ENCODE measurements at regions not wholly inside any gene's neighbourhood (a gene's known extent, or its start where the extent isn't known, plus 50 kb on each side); places are given as distances from the start of the nearest gene placed in this dataset.

DNA sequence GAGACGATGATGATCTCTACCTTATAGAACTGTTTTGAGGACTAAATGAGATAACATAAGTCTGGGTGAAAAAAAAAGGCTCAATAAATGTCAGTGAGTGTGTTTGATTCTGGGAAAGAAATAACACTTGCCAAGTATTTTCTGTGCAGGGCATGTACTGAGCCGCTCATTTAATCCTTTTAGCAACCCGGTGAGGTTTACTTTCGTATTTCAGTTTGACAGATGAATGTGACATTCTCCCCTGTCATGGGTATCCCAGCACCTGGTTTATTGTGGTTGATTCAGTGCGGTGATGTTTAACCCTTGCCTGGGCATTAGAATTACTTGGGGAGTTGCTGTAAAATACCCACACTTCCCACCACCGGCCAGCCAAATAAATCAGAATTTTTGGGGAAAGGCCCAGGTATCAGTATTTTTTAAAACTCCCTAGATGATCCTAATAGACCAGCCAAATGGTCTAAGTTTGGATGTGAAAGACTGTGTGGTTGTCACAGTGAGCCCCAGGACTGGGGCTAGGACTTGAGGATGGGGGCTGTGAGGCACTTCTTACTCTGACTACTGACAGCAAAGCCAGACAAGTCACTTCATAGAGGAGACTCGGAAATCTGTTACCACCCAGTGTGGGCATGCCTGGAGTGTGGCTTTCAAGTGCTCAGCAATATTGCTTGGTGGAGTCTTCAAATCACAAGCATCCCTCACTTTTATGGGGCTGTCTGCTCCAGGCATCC is 100.2 kb upstream of the KCNG1 start:
- H3K27me3 ChIP-seq (replicated peaks; ENCODE audit: insufficient read depth) = no peaks in the 10 kb centered on the region
- TF ChIP-seq, protein P1, sequence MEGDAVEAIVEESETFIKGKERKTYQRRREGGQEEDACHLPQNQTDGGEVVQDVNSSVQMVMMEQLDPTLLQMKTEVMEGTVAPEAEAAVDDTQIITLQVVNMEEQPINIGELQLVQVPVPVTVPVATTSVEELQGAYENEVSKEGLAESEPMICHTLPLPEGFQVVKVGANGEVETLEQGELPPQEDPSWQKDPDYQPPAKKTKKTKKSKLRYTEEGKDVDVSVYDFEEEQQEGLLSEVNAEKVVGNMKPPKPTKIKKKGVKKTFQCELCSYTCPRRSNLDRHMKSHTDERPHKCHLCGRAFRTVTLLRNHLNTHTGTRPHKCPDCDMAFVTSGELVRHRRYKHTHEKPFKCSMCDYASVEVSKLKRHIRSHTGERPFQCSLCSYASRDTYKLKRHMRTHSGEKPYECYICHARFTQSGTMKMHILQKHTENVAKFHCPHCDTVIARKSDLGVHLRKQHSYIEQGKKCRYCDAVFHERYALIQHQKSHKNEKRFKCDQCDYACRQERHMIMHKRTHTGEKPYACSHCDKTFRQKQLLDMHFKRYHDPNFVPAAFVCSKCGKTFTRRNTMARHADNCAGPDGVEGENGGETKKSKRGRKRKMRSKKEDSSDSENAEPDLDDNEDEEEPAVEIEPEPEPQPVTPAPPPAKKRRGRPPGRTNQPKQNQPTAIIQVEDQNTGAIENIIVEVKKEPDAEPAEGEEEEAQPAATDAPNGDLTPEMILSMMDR (IDR thresholded peaks at IDR 0.05) = no peak
- peak; percentile 53 for TF ChIP-seq POLR2AphosphoS5 (IDR thresholded peaks at IDR 0.05)
- WGBS = 20% methylated on average over 7 of the region's 7 CpGs
- peak; percentile 29 for DNase-seq (ENCODE audit: low spot score)
- H3K36me3 ChIP-seq = no peaks in the 10 kb centered on the region
- peaks cover 7% of the 10 kb centered on the region for H3K4me1 ChIP-seq (replicated peaks)
- no peaks in the 10 kb centered on the region for H3K9me3 ChIP-seq
- intact Hi-C loops (cut with DNase I) = no loop called here
- H3K27ac ChIP-seq = peak overlapping the region in 1 of 2 donors; percentile 22
- H3K4me3 ChIP-seq = no peak overlapping the region

DNA sequence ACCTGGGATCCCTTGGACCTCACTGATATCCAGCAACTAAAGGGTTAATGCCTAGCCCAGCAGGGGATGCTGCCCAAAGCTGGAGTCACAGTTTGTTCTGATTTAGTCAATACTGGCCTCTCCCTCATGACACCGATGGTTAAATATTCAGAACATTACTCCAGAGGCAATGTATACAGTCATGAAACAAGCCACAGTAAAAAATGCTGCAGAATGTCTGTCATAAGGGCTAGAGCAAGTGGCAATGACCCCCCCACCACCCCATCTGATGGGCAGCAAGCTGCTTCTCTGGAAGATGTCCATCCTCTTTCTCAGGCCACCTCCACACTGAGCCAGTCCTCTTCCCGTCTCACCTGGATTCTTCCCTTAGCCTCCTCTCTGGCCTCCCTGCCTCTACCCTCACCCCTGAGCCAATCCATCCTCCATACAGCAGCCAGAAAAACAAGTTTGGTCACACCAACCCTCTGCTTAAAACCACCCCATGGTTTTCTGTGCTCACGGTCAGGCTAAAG is 99.0 kb upstream of the KCNG1 start:
- DNase-seq (ENCODE audit: low spot score) = peak; percentile 33
- H3K27ac ChIP-seq = peak overlapping the region in 1 of 2 donors; percentile 22
- H3K27me3 ChIP-seq (replicated peaks; ENCODE audit: insufficient read depth) = no peaks in the 10 kb centered on the region
- H3K4me3 ChIP-seq = no peak overlapping the region
- H3K36me3 ChIP-seq = no peaks in the 10 kb centered on the region
- no peaks in the 10 kb centered on the region for H3K9me3 ChIP-seq
- peaks cover 7% of the 10 kb centered on the region for H3K4me1 ChIP-seq (replicated peaks)
- 27% methylated on average over 3 of the region's 3 CpGs for WGBS
- TF ChIP-seq POLR2AphosphoS5 (IDR thresholded peaks at IDR 0.05) = no peak
- no peak for TF ChIP-seq POLR2A (IDR thresholded peaks at IDR 0.05)
- TF ChIP-seq, protein P1 (IDR thresholded peaks at IDR 0.05) = no peak
- intact Hi-C loops (cut with DNase I) = no loop called here

DNA sequence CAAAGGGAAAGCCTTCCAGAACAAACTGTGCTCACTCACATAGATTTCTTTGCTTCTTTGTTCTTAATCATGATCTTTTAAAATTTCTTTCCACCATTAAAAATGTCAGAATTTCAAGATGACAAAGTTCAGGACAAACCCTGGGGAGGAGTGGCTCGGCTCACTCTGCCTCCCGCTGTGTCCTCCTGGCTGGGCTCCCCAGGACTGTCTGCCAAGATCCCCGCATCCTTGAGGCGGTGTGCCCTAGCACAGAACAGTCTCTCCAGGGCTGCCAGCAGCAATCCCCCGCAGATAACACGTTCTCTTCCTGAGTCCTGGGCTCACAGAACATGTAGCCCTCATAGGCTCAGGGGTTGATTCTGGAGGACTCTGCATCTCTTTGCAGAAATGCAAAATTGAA is 98.4 kb upstream of the KCNG1 start:
- Histone ChIP-seq H3K36me3 (no peaks in the 10 kb centered on the region), H3K27me3 (replicated peaks; ENCODE audit: insufficient read depth) (no peaks in the 10 kb centered on the region), H3K4me1 (replicated peaks) (peaks cover 7% of the 10 kb centered on the region), H3K9me3 (no peaks in the 10 kb centered on the region), H3K27ac (peak overlapping the region in 1 of 2 donors; percentile 1), H3K4me3 (no peak overlapping the region)
- 9% methylated on average over 6 of the region's 6 CpGs for WGBS
- DNase-seq (ENCODE audit: low spot score) = no peak
- intact Hi-C loops (cut with DNase I) = no loop called here
- TF ChIP-seq POLR2AphosphoS5 (IDR thresholded peaks at IDR 0.05) (peak; percentile 11), POLR2A (IDR thresholded peaks at IDR 0.05) (no peak)

DNA sequence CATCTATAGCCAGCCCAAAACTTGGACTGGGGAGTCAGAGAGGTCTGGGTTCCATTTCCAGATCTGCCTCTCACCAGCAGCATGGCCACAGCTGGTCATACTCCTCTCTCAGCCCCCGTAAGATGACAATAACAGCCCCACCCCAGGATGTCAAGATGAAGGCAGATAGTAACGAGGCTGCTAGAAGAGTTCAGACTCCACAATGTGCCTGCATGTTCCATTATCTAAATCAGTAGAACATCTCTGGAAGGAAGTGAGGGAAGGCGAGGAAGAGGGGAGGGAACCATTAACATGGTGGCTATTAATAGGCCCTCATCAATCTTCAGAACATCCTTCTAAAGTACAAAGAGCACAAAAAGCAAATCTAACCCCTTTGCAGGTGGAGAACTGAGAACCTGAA is 98.0 kb upstream of the KCNG1 start:
- TF ChIP-seq POLR2A (IDR thresholded peaks at IDR 0.05) = no peak
- Histone ChIP-seq H3K9me3 (no peaks in the 10 kb centered on the region), H3K4me3 (no peak overlapping the region), H3K36me3 (no peaks in the 10 kb centered on the region), H3K27ac (peak overlapping the region in 1 of 2 donors; percentile 1), H3K4me1 (replicated peaks) (peaks cover 7% of the 10 kb centered on the region), H3K27me3 (replicated peaks; ENCODE audit: insufficient read depth) (no peaks in the 10 kb centered on the region)
- 5% methylated on average over 3 of the region's 3 CpGs for WGBS
- intact Hi-C loops (cut with DNase I) = no loop called here
- no peak for DNase-seq (ENCODE audit: low spot score)

DNA sequence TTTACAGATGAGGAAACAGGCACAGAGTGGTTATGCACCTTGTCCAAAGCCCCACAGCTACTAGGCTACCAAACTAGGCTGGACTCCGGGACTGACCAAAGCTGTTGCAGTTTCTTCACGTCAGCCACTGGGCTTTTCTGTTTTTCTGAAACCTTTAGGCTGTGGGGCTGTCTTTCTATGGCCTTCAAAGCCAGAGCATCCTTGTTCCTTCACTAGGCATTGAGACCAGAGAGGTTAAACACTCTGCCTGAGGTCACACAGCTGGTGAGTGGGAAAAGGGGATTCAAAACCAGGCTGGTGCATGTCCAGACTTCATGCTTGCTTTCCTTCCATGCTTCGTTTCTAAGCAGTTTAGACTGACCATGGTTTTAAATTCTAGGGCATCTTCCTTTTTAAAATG is 97.5 kb upstream of the KCNG1 start:
- intact Hi-C loops (cut with DNase I) = no loop called here
- TF ChIP-seq POLR2A (IDR thresholded peaks at IDR 0.05) = no peak
- TF ChIP-seq POLR2AphosphoS5 (IDR thresholded peaks at IDR 0.05) = no peak
- TF ChIP-seq, protein P1 (IDR thresholded peaks at IDR 0.05) = no peak
- H3K9me3 ChIP-seq = no peaks in the 10 kb centered on the region
- peaks cover 7% of the 10 kb centered on the region for H3K4me1 ChIP-seq (replicated peaks)
- no peaks in the 10 kb centered on the region for H3K27me3 ChIP-seq (replicated peaks; ENCODE audit: insufficient read depth)
- H3K4me3 ChIP-seq = no peak overlapping the region
- WGBS = 69% methylated on average over 3 of the region's 3 CpGs
- H3K27ac ChIP-seq = peak overlapping the region in 1 of 2 donors; percentile 1
- H3K36me3 ChIP-seq = no peaks in the 10 kb centered on the region
- DNase-seq (ENCODE audit: low spot score) = no peak

DNA sequence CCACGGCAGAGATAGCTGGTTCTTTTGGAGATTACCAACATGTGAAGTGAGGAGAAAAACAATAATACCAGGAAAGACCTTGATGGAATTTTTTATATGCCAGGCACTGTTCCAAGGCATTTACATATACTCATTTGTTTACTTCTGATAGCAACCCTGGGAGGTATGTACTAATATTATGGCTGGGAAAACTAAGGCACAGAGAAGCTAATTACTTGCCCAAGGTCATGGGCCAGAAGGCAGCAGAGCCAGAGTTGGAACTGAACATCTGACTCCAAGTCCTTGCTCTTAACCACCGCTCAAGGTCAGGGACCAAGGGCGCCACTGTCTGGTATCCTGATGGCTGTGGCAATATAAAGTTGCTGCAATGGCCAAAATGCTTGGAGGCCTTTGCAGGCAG is 97.0 kb upstream of the KCNG1 start:
- TF ChIP-seq POLR2A (IDR thresholded peaks at IDR 0.05) = no peak
- TF ChIP-seq, protein P1 (IDR thresholded peaks at IDR 0.05) = no peak
- no peak for TF ChIP-seq POLR2AphosphoS5 (IDR thresholded peaks at IDR 0.05)

More for the DNA sequence above, 97.0 kb upstream of the KCNG1 start:
- H3K4me3 ChIP-seq = no peak overlapping the region
- 98% methylated on average over 3 of the region's 3 CpGs for WGBS
- intact Hi-C loops (cut with DNase I) = no loop called here
- no peaks in the 10 kb centered on the region for H3K27me3 ChIP-seq (replicated peaks; ENCODE audit: insufficient read depth)
- no peaks in the 10 kb centered on the region for H3K36me3 ChIP-seq
- no peak overlapping the region for H3K27ac ChIP-seq
- H3K9me3 ChIP-seq = no peaks in the 10 kb centered on the region
- peaks cover 7% of the 10 kb centered on the region for H3K4me1 ChIP-seq (replicated peaks)
- DNase-seq (ENCODE audit: low spot score) = no peak
